Kidney (tissue), 13 donors: ENCODE measurements at regions not wholly inside any gene's neighbourhood (a gene's known extent, or its start where the extent isn't known, plus 50 kb on each side); places are given as distances from the start of the nearest gene placed in this dataset.

Experiments used
- DNase-seq, 5 donors: peaks; one replicate each; pipeline ENCODE4 v3.0.0-alpha.2; 2013 to 2020
- FAIRE-seq: peaks from 2 replicates; lab custom pipeline; 2012; peaks lifted over from hg19 to GRCh38; lab: Jason Lieb, UNC
- H3K27ac ChIP-seq, 2 donors: one replicate each; pipeline ENCODE4 v1.7.0; 2013; ENCODE audit warnings: low read depth in 2 of 2, low read length in 2 of 2, inconsistent platforms in 1 of 2
- H3K27me3 ChIP-seq: one replicate; pipeline ENCODE4 v1.7.1; 2013; ENCODE audit warnings: low read length, inconsistent platforms; ENCODE audit not compliant: control insufficient read depth, insufficient read depth
- H3K36me3 ChIP-seq, 3 donors: one replicate each; pipeline versions ENCODE4 v1.7.0 to v1.7.1; 2013; ENCODE audit warnings: low read length in 3 of 3, control low read depth in 1 of 3, inconsistent platforms in 1 of 3; ENCODE audit not compliant: insufficient read depth in 3 of 3, control insufficient read depth in 2 of 3
- H3K4me1 ChIP-seq, 3 donors: one replicate each; pipeline versions ENCODE4 v1.7.0 to v1.7.1; 2013; ENCODE audit warnings: low read length in 3 of 3, inconsistent platforms in 1 of 3, low read depth in 1 of 3; ENCODE audit not compliant: control insufficient read depth in 2 of 3, insufficient read depth in 2 of 3
- H3K4me3 ChIP-seq, 3 donors: one replicate each; pipeline versions ENCODE4 v1.7.0 to v1.8.1; 2013; ENCODE audit warnings: low read length in 3 of 3, control low read depth in 1 of 3, inconsistent platforms in 1 of 3
- H3K9ac ChIP-seq, 3 donors: one replicate each; pipeline versions ENCODE4 v1.7.0 to v1.7.1; 2013; ENCODE audit warnings: low read length in 3 of 3, control low read depth in 1 of 3, inconsistent platforms in 1 of 3
- H3K9me3 ChIP-seq, 3 donors: one replicate each; pipeline versions ENCODE4 v1.7.0 to v1.7.1; 2013; ENCODE audit warnings: low read length in 3 of 3, control low read depth in 1 of 3, inconsistent platforms in 1 of 3; ENCODE audit not compliant: control insufficient read depth in 2 of 3, insufficient read depth in 1 of 3
- CTCF ChIP-seq: IDR thresholded peaks from 3 replicates; pipeline ENCODE4 v1.5.1; 2012; ENCODE audit warnings: mild to moderate bottlenecking, moderate library complexity, borderline replicate concordance; ENCODE audit not compliant: insufficient read depth; ENCODE audit errors: extremely low read depth
- intact Hi-C: fragments of 100-400 bp; cut with DNase I; formaldehyde crosslinking; loops from one replicate; pipeline ENCODE4 v1.11.1; 2022
- donor health status: control.
- donor health status: control.
- donor health status: control.
- donor health status: control.
- donor health status: control.
- donor health status: DM: yes; HTN: yes; CAD: no.
- donor health status: Normal renal cell carcinoma (clear cell type).

- no peaks in the 10 kb centered on the region for H3K9me3 ChIP-seq
- peaks cover 0 to 6% (median 0%) of the 10 kb centered on the region in 3 donors for H3K4me1 ChIP-seq
- intact Hi-C loops, result loop anchor here (10.0 kb wide), 1 partner anchor 118 kb away; no protein-coding TSS in a partner anchor
- FAIRE-seq (peak; percentile 30), DNase-seq (no peak)
- no peaks in the 10 kb centered on the region for H3K27me3 ChIP-seq
- no peak for TF ChIP-seq CTCF
- H3K27ac ChIP-seq, result peak overlapping the region; percentile 60 to 84
- peak overlapping the region in 1 of 3 donors; percentile 41 for H3K9ac ChIP-seq
- H3K36me3 ChIP-seq, result no peaks in the 10 kb centered on the region
- no peak overlapping the region for H3K4me3 ChIP-seq
Measured at GRCh38 chrX:65596270-65597034, 61.9 kb upstream of the LAS1L start.

- Histone ChIP-seq H3K4me3 (no peak overlapping the region), H3K9ac (peak overlapping the region in 2 of 3 donors; percentile 41 to 60), H3K27me3 (no peaks in the 10 kb centered on the region), H3K27ac (peak overlapping the region in 1 of 2 donors; percentile 84), H3K36me3 (no peaks in the 10 kb centered on the region), H3K9me3 (no peaks in the 10 kb centered on the region), H3K4me1 (no peaks in the 10 kb centered on the region)
- intact Hi-C loops, result loop anchor here (10.0 kb wide), 1 partner anchor 119 kb away; no protein-coding TSS in a partner anchor
- DNase-seq (peak; percentile 90 to 95 (median 92)), FAIRE-seq (peak; percentile 97)
- peak; percentile 95 for TF ChIP-seq CTCF
Measured at GRCh38 chrX:65595460-65595876, 60.9 kb upstream of the LAS1L start.

GRCh38 chrX:65591206-65591605 lies 56.6 kb upstream of the LAS1L start:
- Histone ChIP-seq H3K27ac (no peak overlapping the region), H3K9me3 (no peaks in the 10 kb centered on the region), H3K27me3 (no peaks in the 10 kb centered on the region), H3K4me3 (no peak overlapping the region), H3K4me1 (no peaks in the 10 kb centered on the region), H3K9ac (no peak overlapping the region), H3K36me3 (no peaks in the 10 kb centered on the region)
- no peak for FAIRE-seq
- TF ChIP-seq CTCF, result no peak
- intact Hi-C loops, result loop anchor here (10.0 kb wide), 1 partner anchor 124 kb away; no protein-coding TSS in a partner anchor
- no peak for DNase-seq
